H1 (cell line): ENCODE measurements at regions not wholly inside any gene's neighbourhood (a gene's known extent, or its start where the extent isn't known, plus 50 kb on each side); places are given as distances from the start of the nearest gene placed in this dataset.

ENCODE experiments used
- CEBPB ChIP-seq: IDR thresholded peaks from 2 replicates; pipeline ENCODE4 v1.6.1; 2012; ENCODE audit warnings: low read depth, low read length
- EP300 ChIP-seq, 2 experiments: IDR thresholded peaks; 1 replicate in 1 of 2; 2 replicates in 1 of 2; pipeline ENCODE4 v1.6.1; 2011 to 2012; ENCODE audit warnings: low read depth in 2 of 2, low read length in 2 of 2, mild to moderate bottlenecking in 2 of 2, borderline replicate concordance in 1 of 2, inconsistent platforms in 1 of 2, moderate library complexity in 1 of 2
- GABPA ChIP-seq: IDR thresholded peaks from 2 replicates; pipeline ENCODE4 v1.6.1; 2011; ENCODE audit warnings: mild to moderate bottlenecking, low read length, moderate library complexity, borderline replicate concordance; ENCODE audit not compliant: insufficient read depth
- KDM4A ChIP-seq: IDR thresholded peaks from one replicate; pipeline ENCODE4 v1.7.1; 2012; ENCODE audit warnings: low read depth, mild to moderate bottlenecking, moderate library complexity, low read length, inconsistent platforms; ENCODE audit not compliant: severe bottlenecking
- MAX ChIP-seq: IDR thresholded peaks from 2 replicates; pipeline ENCODE4 v1.6.1; 2012; ENCODE audit warnings: inconsistent platforms
- PHF8 ChIP-seq: fragments of 200-600 bp; sonication (generic); conservative IDR thresholded peaks from 2 replicates; pipeline ENCODE4 v1.7.1; 2012; ENCODE audit warnings: low read depth, mild to moderate bottlenecking, inconsistent platforms, low read length, moderate library complexity
- POLR2A ChIP-seq, 2 experiments: IDR thresholded peaks; 1 replicate in 1 of 2; 2 replicates in 1 of 2; pipeline ENCODE4 v1.6.1; 2011; ENCODE audit warnings: low read depth in 2 of 2, low read length in 2 of 2, mild to moderate bottlenecking in 2 of 2; ENCODE audit errors: control extremely low read depth in 1 of 2
- RAD21 ChIP-seq, 2 experiments: IDR thresholded peaks in 1 of 2; conservative IDR thresholded peaks in 1 of 2; 2 replicates each; pipeline ENCODE4 v1.6.1; 2011; ENCODE audit warnings: low read depth in 2 of 2, low read length in 2 of 2, improper control_type of control experiment in 1 of 2, inconsistent platforms in 1 of 2, mild to moderate bottlenecking in 1 of 2, moderate library complexity in 1 of 2
- RBBP5 ChIP-seq: IDR thresholded peaks from 2 replicates; pipeline ENCODE4 v1.7.1; 2012; ENCODE audit warnings: low read depth, mild to moderate bottlenecking, inconsistent platforms, low read length, moderate library complexity, borderline replicate concordance
- SRF ChIP-seq: IDR thresholded peaks from 2 replicates; pipeline ENCODE4 v1.6.1; 2011; ENCODE audit warnings: mild to moderate bottlenecking, low read depth, low read length, moderate library complexity
- TBP ChIP-seq: IDR thresholded peaks from 2 replicates; pipeline ENCODE4 v1.6.1; 2011; ENCODE audit warnings: low read depth, low read length, improper control_type of control experiment
- ZNF274 ChIP-seq: IDR thresholded peaks from 2 replicates; pipeline ENCODE4 v1.7.0; 2012; ENCODE audit warnings: low read length, borderline replicate concordance; ENCODE audit errors: extremely low read depth
- TF ChIP-seq, protein P1 (sequence below), 3 experiments: IDR thresholded peaks; 1 replicate in 2 of 3; 2 replicates in 1 of 3; pipeline versions ENCODE4 v1.5.1 to v1.6.1; 2011; ENCODE audit warnings: low read length in 3 of 3, mild to moderate bottlenecking in 3 of 3, inconsistent platforms in 2 of 3, low read depth in 1 of 3, moderate library complexity in 1 of 3; ENCODE audit not compliant: insufficient read depth in 1 of 3; ENCODE audit errors: control extremely low read depth in 1 of 3
- TF ChIP-seq, protein P2 (sequence below): IDR thresholded peaks from 2 replicates; pipeline ENCODE4 v1.6.1; 2011; ENCODE audit warnings: low read depth, mild to moderate bottlenecking, low read length; ENCODE audit not compliant: insufficient read depth

- TF ChIP-seq SRF (no peak), RBBP5 (no peak), MAX (no peak), POLR2A (IDR thresholded peaks at IDR 0.05; ENCODE audit: control extremely low read depth in 1 of 2, low read depth in 2 of 2, low read length in 2 of 2) (no peak), GABPA (no peak), ZNF274 (no peak), RAD21 (IDR thresholded peaks at IDR 0.05 in 1 of 2, conservative IDR thresholded peaks at IDR 0.05 in 1 of 2; ENCODE audit: low read depth in 2 of 2, low read length in 2 of 2) (no peak), EP300 (IDR thresholded peaks at IDR 0.05; ENCODE audit: borderline replicate concordance in 1 of 2, low read depth in 2 of 2, low read length in 2 of 2) (no peak), TBP (no peak), KDM4A (no peak), CEBPB (no peak), PHF8 (no peak)
- TF ChIP-seq, protein P1, sequence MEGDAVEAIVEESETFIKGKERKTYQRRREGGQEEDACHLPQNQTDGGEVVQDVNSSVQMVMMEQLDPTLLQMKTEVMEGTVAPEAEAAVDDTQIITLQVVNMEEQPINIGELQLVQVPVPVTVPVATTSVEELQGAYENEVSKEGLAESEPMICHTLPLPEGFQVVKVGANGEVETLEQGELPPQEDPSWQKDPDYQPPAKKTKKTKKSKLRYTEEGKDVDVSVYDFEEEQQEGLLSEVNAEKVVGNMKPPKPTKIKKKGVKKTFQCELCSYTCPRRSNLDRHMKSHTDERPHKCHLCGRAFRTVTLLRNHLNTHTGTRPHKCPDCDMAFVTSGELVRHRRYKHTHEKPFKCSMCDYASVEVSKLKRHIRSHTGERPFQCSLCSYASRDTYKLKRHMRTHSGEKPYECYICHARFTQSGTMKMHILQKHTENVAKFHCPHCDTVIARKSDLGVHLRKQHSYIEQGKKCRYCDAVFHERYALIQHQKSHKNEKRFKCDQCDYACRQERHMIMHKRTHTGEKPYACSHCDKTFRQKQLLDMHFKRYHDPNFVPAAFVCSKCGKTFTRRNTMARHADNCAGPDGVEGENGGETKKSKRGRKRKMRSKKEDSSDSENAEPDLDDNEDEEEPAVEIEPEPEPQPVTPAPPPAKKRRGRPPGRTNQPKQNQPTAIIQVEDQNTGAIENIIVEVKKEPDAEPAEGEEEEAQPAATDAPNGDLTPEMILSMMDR (IDR thresholded peaks at IDR 0.05; ENCODE audit: control extremely low read depth in 1 of 3, insufficient read depth in 1 of 3, low read depth in 1 of 3, low read length in 3 of 3), result no peak
- TF ChIP-seq, protein P2, sequence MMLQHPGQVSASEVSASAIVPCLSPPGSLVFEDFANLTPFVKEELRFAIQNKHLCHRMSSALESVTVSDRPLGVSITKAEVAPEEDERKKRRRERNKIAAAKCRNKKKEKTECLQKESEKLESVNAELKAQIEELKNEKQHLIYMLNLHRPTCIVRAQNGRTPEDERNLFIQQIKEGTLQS, result no peak
Observed at GRCh38 chr5:158570502-158570901, 529.2 kb downstream of the EBF1 start.
